ENCODE measurements at regions not wholly inside any gene's neighbourhood (a gene's known extent, or its start where the extent isn't known, plus 50 kb on each side); places are given as distances from the start of the nearest gene placed in this dataset.

- TF ChIP-seq POLR2A (IDR thresholded peaks at IDR 0.05): no peak
- no peak for TF ChIP-seq POLR2AphosphoS5 (IDR thresholded peaks at IDR 0.05)
Observed at GRCh38 chr2:12498704-12499103, 218.0 kb upstream of the TRIB2 start.
